NCI-H187 (cell line): ENCODE measurements at regions not wholly inside any gene's neighbourhood (a gene's known extent, or its start where the extent isn't known, plus 50 kb on each side); places are given as distances from the start of the nearest gene placed in this dataset.
"Not testable (repeated sequence)": the region's sequence is repeated elsewhere in the genome, so short reads cannot be mapped to it uniquely, and the experiment has no call there.

ENCODE experiments used
- DNase-seq, 2 experiments: peaks; one replicate each; lab custom pipeline; 2025; lab: John Stamatoyannopoulos, UW

- no peak for DNase-seq
These were observed 97.1 kb downstream of the PLPPR4 start for GRCh38 chr1:99361406-99361805.

GRCh38 chr1:99363531-99363930 is 99.2 kb downstream of the PLPPR4 start:
- DNase-seq: no peak

GRCh38 chr1:99365141-99365540 is 100.8 kb downstream of the PLPPR4 start:
- no peak for DNase-seq

GRCh38 chr1:99365545-99365944 is 101.3 kb downstream of the PLPPR4 start:
- no peak for DNase-seq

- no peak for DNase-seq
These were observed 104.9 kb downstream of the PLPPR4 start for GRCh38 chr1:99369154-99369553.

- DNase-seq: no peak
These were observed 106.2 kb downstream of the PLPPR4 start for GRCh38 chr1:99370476-99370875.

- no peak for DNase-seq
These were observed 107.1 kb downstream of the PLPPR4 start for GRCh38 chr1:99371413-99371812.

GRCh38 chr1:99374109-99374508 is 109.8 kb downstream of the PLPPR4 start:
- no peak for DNase-seq

- DNase-seq: not testable (repeated sequence)
These were observed 110.4 kb downstream of the PLPPR4 start for GRCh38 chr1:99374693-99375092.

- no peak for DNase-seq
These were observed 119.7 kb downstream of the PLPPR4 start for GRCh38 chr1:99384021-99384420.

GRCh38 chr1:99385852-99386251 is 121.6 kb downstream of the PLPPR4 start:
- DNase-seq: no peak

GRCh38 chr1:99396389-99396788 is 132.1 kb downstream of the PLPPR4 start:
- no peak for DNase-seq

- DNase-seq: no peak
These were observed 132.7 kb downstream of the PLPPR4 start for GRCh38 chr1:99397029-99397428.

- DNase-seq: no peak
These were observed 133.6 kb downstream of the PLPPR4 start for GRCh38 chr1:99397863-99398262.

GRCh38 chr1:99401556-99401955 is 137.3 kb downstream of the PLPPR4 start:
- DNase-seq: not testable (repeated sequence)

- DNase-seq: not testable (repeated sequence)
These were observed 140.1 kb downstream of the PLPPR4 start for GRCh38 chr1:99404399-99404798.

- DNase-seq: peak; percentile 13 to 34
These were observed 141.0 kb downstream of the PLPPR4 start for GRCh38 chr1:99405325-99405724.

- DNase-seq: no peak
These were observed 142.7 kb downstream of the PLPPR4 start for GRCh38 chr1:99407018-99407417.

- no peak for DNase-seq
These were observed 159.8 kb downstream of the PLPPR4 start for GRCh38 chr1:99424087-99424486.

- no peak for DNase-seq
These were observed 165.5 kb downstream of the PLPPR4 start for GRCh38 chr1:99429754-99430153.

- no peak for DNase-seq
These were observed 174.5 kb downstream of the PLPPR4 start for GRCh38 chr1:99438656-99439230.

GRCh38 chr1:99439433-99440075 is 175.3 kb downstream of the PLPPR4 start:
- DNase-seq: no peak

- DNase-seq: no peak
These were observed 177.2 kb downstream of the PLPPR4 start for GRCh38 chr1:99441299-99442095.
